HL-60 (cell line): ENCODE measurements at regions not wholly inside any gene's neighbourhood (a gene's known extent, or its start where the extent isn't known, plus 50 kb on each side); places are given as distances from the start of the nearest gene placed in this dataset.

Experiments
- DNase-seq, 2 experiments: peaks; one replicate each; pipeline ENCODE4 v3.0.0-alpha.2; 2010 to 2020; ENCODE audit warnings: low read depth in 1 of 2, low spot score in 1 of 2
- H3K27ac ChIP-seq: fragments of 250-450 bp; sonication (Bioruptor Pico); replicated peaks from 2 replicates; pipeline ENCODE4 v1.5.1; 2020; ENCODE audit warnings: mild to moderate bottlenecking, moderate library complexity
- H3K27me3 ChIP-seq: fragments of 250-450 bp; sonication (Bioruptor Pico); 2 replicates; pipeline ENCODE4 v1.5.1; 2021; ENCODE audit warnings: mild to moderate bottlenecking, moderate library complexity; ENCODE audit not compliant: insufficient read depth, poor library complexity, severe bottlenecking
- H3K4me3 ChIP-seq: replicated peaks from 2 replicates; pipeline ENCODE4 v1.5.1; 2011; ENCODE audit warnings: mild to moderate bottlenecking, control low read depth, low read length; ENCODE audit not compliant: insufficient read depth
- GABPA ChIP-seq: IDR thresholded peaks from 2 replicates; pipeline ENCODE4 v1.6.1; 2012; ENCODE audit warnings: low read depth
- POLR2AphosphoS5 ChIP-seq: IDR thresholded peaks from 2 replicates; pipeline ENCODE4 v1.6.1; 2012; ENCODE audit warnings: low read depth
- SPI1 ChIP-seq: IDR thresholded peaks from 2 replicates; pipeline ENCODE4 v1.6.1; 2012; ENCODE audit warnings: low read depth, mild to moderate bottlenecking, borderline replicate concordance
- TF ChIP-seq, protein P1 (sequence below): IDR thresholded peaks from 2 replicates; pipeline ENCODE4 v1.6.1; 2012; ENCODE audit warnings: low read depth; ENCODE audit not compliant: insufficient replicate concordance
- TF ChIP-seq, protein P2 (sequence below): IDR thresholded peaks from one replicate; pipeline ENCODE4 v1.5.1; 2011; ENCODE audit warnings: low read length, control low read depth, inconsistent platforms; ENCODE audit not compliant: insufficient read depth

DNA sequence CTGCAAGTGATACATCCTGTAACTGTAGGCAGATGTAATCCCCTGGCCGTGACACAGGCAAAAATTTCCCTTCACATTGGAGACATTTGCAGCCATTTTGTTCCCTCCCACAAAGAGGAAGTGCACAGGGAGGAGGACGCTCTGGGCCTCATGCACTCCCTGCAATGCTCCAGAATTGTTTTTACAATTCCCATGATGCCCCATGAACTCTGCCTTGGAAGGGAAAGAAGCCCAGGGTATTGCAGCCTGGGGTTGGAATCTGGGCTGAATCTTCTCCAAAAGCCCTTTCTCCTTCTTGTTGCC, 491.7 kb downstream of the CCDC171 start:
- Histone ChIP-seq H3K27ac (no peak overlapping the region), H3K4me3 (no peak overlapping the region), H3K27me3 (no peaks in the 10 kb centered on the region)
- DNase-seq, result no peak
- TF ChIP-seq GABPA, result no peak
- peak; percentile 78 for TF ChIP-seq SPI1

DNA sequence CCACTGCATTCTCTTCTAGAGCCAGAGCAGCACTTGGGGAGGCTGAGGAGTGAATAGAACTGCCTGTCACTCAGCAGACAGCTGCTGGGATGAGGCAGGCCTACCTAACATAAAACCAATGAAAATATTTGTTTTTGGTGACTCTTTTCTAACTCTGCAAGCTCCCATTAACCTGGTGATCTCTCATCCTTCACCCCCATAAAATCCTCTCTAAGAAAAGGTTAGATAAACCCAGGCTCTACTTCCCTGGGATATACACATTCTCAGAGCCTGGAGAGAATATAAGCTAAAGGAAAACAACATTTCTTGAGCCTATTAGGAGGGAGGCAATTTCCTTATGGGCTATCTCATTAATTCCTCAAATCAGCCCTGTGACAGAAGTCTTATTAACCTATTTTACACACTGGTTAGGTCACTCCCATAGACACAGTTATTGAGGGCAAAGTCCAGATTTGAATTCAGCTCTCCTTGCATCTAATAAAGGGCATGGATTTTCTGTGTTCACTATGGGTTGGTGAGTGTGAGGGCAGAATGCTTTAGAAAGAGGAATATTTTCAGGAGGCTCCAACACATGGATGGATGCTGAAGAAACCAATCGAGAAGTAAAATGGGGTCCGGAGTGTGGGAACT, 492.9 kb downstream of the CCDC171 start:
- DNase-seq, result no peak
- TF ChIP-seq, protein P1, sequence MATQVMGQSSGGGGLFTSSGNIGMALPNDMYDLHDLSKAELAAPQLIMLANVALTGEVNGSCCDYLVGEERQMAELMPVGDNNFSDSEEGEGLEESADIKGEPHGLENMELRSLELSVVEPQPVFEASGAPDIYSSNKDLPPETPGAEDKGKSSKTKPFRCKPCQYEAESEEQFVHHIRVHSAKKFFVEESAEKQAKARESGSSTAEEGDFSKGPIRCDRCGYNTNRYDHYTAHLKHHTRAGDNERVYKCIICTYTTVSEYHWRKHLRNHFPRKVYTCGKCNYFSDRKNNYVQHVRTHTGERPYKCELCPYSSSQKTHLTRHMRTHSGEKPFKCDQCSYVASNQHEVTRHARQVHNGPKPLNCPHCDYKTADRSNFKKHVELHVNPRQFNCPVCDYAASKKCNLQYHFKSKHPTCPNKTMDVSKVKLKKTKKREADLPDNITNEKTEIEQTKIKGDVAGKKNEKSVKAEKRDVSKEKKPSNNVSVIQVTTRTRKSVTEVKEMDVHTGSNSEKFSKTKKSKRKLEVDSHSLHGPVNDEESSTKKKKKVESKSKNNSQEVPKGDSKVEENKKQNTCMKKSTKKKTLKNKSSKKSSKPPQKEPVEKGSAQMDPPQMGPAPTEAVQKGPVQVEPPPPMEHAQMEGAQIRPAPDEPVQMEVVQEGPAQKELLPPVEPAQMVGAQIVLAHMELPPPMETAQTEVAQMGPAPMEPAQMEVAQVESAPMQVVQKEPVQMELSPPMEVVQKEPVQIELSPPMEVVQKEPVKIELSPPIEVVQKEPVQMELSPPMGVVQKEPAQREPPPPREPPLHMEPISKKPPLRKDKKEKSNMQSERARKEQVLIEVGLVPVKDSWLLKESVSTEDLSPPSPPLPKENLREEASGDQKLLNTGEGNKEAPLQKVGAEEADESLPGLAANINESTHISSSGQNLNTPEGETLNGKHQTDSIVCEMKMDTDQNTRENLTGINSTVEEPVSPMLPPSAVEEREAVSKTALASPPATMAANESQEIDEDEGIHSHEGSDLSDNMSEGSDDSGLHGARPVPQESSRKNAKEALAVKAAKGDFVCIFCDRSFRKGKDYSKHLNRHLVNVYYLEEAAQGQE, result no peak
- TF ChIP-seq, protein P2, sequence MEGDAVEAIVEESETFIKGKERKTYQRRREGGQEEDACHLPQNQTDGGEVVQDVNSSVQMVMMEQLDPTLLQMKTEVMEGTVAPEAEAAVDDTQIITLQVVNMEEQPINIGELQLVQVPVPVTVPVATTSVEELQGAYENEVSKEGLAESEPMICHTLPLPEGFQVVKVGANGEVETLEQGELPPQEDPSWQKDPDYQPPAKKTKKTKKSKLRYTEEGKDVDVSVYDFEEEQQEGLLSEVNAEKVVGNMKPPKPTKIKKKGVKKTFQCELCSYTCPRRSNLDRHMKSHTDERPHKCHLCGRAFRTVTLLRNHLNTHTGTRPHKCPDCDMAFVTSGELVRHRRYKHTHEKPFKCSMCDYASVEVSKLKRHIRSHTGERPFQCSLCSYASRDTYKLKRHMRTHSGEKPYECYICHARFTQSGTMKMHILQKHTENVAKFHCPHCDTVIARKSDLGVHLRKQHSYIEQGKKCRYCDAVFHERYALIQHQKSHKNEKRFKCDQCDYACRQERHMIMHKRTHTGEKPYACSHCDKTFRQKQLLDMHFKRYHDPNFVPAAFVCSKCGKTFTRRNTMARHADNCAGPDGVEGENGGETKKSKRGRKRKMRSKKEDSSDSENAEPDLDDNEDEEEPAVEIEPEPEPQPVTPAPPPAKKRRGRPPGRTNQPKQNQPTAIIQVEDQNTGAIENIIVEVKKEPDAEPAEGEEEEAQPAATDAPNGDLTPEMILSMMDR, result no peak
- no peak for TF ChIP-seq POLR2AphosphoS5
- TF ChIP-seq SPI1, result no peak
- TF ChIP-seq GABPA, result no peak
- no peak overlapping the region for H3K4me3 ChIP-seq
- no peak overlapping the region for H3K27ac ChIP-seq
- H3K27me3 ChIP-seq, result no peaks in the 10 kb centered on the region

DNA sequence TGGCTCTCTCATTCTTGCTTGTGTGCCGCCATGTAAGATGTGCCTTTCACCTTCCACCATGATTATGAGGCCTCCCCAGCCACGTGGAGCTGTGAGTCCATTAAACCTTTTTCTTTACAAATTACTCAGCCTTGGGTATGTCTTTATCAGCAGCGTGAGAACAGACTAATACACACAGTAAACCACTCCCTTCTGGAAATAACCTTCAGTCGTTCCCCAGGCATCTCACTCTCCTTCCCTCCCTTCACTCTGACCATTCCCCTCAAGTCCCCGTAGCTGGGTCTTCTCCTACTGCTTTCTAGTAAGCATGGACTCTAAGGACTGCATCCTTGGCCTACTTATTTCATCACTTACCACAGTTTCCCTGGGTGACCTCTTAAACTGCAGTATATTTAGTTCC, 493.9 kb downstream of the CCDC171 start:
- no peaks in the 10 kb centered on the region for H3K27me3 ChIP-seq
- no peak overlapping the region for H3K4me3 ChIP-seq
- TF ChIP-seq, protein P2, result no peak
- no peak for TF ChIP-seq GABPA
- TF ChIP-seq SPI1, result no peak
- TF ChIP-seq, protein P1, result no peak
- no peak for TF ChIP-seq POLR2AphosphoS5
- no peak for DNase-seq
- H3K27ac ChIP-seq, result no peak overlapping the region

DNA sequence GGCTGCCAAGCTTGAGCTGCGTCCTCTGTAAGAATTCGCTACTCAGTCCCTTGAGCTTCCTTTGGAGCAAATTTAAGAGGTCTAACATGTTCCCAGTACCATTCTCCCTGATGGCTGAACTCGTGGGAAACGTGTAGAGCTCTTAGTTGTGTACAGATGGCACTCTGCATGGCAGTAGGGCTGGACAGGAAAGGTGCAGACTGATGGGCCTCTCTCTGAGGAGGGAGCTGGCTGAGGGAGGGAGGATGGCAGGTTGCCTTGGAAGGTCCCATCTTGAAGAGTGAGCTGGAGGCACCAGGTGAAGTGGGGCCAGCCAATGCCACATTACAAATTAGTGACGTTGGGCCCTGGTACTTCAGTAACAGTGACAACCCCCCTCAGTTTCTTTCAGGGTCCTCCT, 495.3 kb downstream of the CCDC171 start:
- DNase-seq, result no peak
- no peak overlapping the region for H3K4me3 ChIP-seq
- H3K27me3 ChIP-seq, result no peaks in the 10 kb centered on the region
- H3K27ac ChIP-seq, result no peak overlapping the region
- TF ChIP-seq, protein P1, result no peak
- no peak for TF ChIP-seq SPI1
- TF ChIP-seq, protein P2, result no peak
- no peak for TF ChIP-seq POLR2AphosphoS5
- TF ChIP-seq GABPA, result no peak
